ENCODE measurements at regions not wholly inside any gene's neighbourhood (a gene's known extent, or its start where the extent isn't known, plus 50 kb on each side); places are given as distances from the start of the nearest gene placed in this dataset.

- Histone ChIP-seq H3K79me2 (ENCODE audit: control insufficient read depth, insufficient read depth, low read length, unreplicated experiment) (no peaks in the 10 kb centered on the region), H3K27me3 (ENCODE audit: insufficient read depth, low read length) (peaks cover 74% of the 10 kb centered on the region), H3K4me1 (ENCODE audit: control insufficient read depth, insufficient read depth, low read length, unreplicated experiment) (no peaks in the 10 kb centered on the region), H3K4me3 (ENCODE audit: low read depth, low read length) (no peak overlapping the region), H3K36me3 (ENCODE audit: insufficient read depth, low read length) (no peaks in the 10 kb centered on the region), H2AFZ (ENCODE audit: low read length, unreplicated experiment) (no peak overlapping the region), H3K27ac (ENCODE audit: low read depth, low read length) (no peak overlapping the region)
These were observed 50.2 kb upstream of the SLC35C1 start for GRCh38 chr11:45754741-45755140.

- Histone ChIP-seq H3K27ac (ENCODE audit: low read depth, low read length) (no peak overlapping the region), H3K79me2 (ENCODE audit: control insufficient read depth, insufficient read depth, low read length, unreplicated experiment) (no peaks in the 10 kb centered on the region), H3K4me1 (ENCODE audit: control insufficient read depth, insufficient read depth, low read length, unreplicated experiment) (no peaks in the 10 kb centered on the region), H3K4me3 (ENCODE audit: low read depth, low read length) (no peak overlapping the region), H3K27me3 (ENCODE audit: insufficient read depth, low read length) (peaks cover 79% of the 10 kb centered on the region), H3K36me3 (ENCODE audit: insufficient read depth, low read length) (no peaks in the 10 kb centered on the region), H2AFZ (ENCODE audit: low read length, unreplicated experiment) (no peak overlapping the region)
These were observed 50.7 kb upstream of the SLC35C1 start for GRCh38 chr11:45754261-45754709.

DNA sequence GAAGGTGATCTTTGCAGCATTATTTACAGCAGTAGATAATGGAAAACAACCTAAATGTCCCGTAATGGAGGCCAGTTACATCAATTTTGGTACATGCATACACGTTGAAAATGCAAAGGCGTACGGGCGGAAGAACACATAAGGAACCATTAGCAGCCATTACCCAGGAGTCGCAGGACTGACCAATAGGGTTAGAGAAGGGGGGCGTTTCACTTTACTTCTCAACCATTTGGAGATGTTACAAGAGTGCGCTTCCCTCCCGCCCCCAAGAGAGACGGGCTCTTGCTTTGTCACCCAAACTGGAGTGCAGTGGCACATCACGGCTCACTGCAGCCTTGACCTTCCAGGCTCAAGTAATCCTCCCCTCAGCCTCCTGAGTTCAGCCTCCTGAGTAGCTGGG is 52.8 kb upstream of the SLC35C1 start:
- Histone ChIP-seq H3K27me3 (ENCODE audit: insufficient read depth, low read length) (peaks cover 66% of the 10 kb centered on the region), H2AFZ (ENCODE audit: low read length, unreplicated experiment) (no peak overlapping the region)

DNA sequence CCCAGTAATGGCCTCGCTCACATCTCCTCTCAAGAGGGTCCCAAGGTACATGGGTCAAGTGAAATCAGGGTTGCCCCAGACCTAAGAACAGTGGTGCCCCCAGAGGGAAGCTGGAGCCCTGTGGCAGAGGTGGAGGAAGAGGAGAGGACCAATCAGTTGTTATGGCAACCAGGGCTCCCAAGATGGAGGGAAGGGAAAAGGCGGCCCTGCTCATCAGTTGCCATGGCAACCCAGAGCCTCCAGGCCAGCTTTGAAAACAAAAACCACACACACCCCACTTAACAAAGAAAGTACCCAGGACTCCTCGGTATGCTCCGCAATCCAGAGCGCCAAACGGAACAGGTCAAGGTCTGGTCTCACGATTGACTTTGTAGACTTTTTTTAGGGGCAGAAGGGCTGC is 53.5 kb upstream of the SLC35C1 start:
- H3K4me3 ChIP-seq (ENCODE audit: low read depth, low read length), result no peak overlapping the region
- H3K79me2 ChIP-seq (ENCODE audit: control insufficient read depth, insufficient read depth, low read length, unreplicated experiment), result no peaks in the 10 kb centered on the region
- H3K4me1 ChIP-seq (ENCODE audit: control insufficient read depth, insufficient read depth, low read length, unreplicated experiment), result no peaks in the 10 kb centered on the region
- H3K27me3 ChIP-seq (ENCODE audit: insufficient read depth, low read length), result peaks cover 64% of the 10 kb centered on the region
- H2AFZ ChIP-seq (ENCODE audit: low read length, unreplicated experiment), result no peak overlapping the region
- no peaks in the 10 kb centered on the region for H3K36me3 ChIP-seq (ENCODE audit: insufficient read depth, low read length)
- no peak overlapping the region for H3K27ac ChIP-seq (ENCODE audit: low read depth, low read length)

More for the DNA sequence above, 52.8 kb upstream of the SLC35C1 start:
- no peak overlapping the region for H3K27ac ChIP-seq (ENCODE audit: low read depth, low read length)
- no peaks in the 10 kb centered on the region for H3K36me3 ChIP-seq (ENCODE audit: insufficient read depth, low read length)
- H3K4me1 ChIP-seq (ENCODE audit: control insufficient read depth, insufficient read depth, low read length, unreplicated experiment), result no peaks in the 10 kb centered on the region
- no peak overlapping the region for H3K4me3 ChIP-seq (ENCODE audit: low read depth, low read length)
- H3K79me2 ChIP-seq (ENCODE audit: control insufficient read depth, insufficient read depth, low read length, unreplicated experiment), result no peaks in the 10 kb centered on the region

GRCh38 chr11:45750439-45750838 is 54.5 kb upstream of the SLC35C1 start:
- Histone ChIP-seq H3K27ac (ENCODE audit: low read depth, low read length) (no peak overlapping the region), H3K36me3 (ENCODE audit: insufficient read depth, low read length) (no peaks in the 10 kb centered on the region), H3K27me3 (ENCODE audit: insufficient read depth, low read length) (peaks cover 54% of the 10 kb centered on the region), H3K79me2 (ENCODE audit: control insufficient read depth, insufficient read depth, low read length, unreplicated experiment) (no peaks in the 10 kb centered on the region), H3K4me3 (ENCODE audit: low read depth, low read length) (no peak overlapping the region), H2AFZ (ENCODE audit: low read length, unreplicated experiment) (no peak overlapping the region), H3K4me1 (ENCODE audit: control insufficient read depth, insufficient read depth, low read length, unreplicated experiment) (no peaks in the 10 kb centered on the region)

GRCh38 chr11:45748801-45749200 is 56.1 kb upstream of the SLC35C1 start:
- peaks cover 39% of the 10 kb centered on the region for H3K27me3 ChIP-seq (ENCODE audit: insufficient read depth, low read length)
- H3K4me3 ChIP-seq (ENCODE audit: low read depth, low read length), result no peak overlapping the region
- no peak overlapping the region for H2AFZ ChIP-seq (ENCODE audit: low read length, unreplicated experiment)
- no peak overlapping the region for H3K27ac ChIP-seq (ENCODE audit: low read depth, low read length)
- H3K36me3 ChIP-seq (ENCODE audit: insufficient read depth, low read length), result no peaks in the 10 kb centered on the region
- no peaks in the 10 kb centered on the region for H3K79me2 ChIP-seq (ENCODE audit: control insufficient read depth, insufficient read depth, low read length, unreplicated experiment)
- H3K4me1 ChIP-seq (ENCODE audit: control insufficient read depth, insufficient read depth, low read length, unreplicated experiment), result no peaks in the 10 kb centered on the region

GRCh38 chr11:45745065-45745811 is 59.7 kb upstream of the SLC35C1 start:
- Histone ChIP-seq H3K27ac (ENCODE audit: low read depth, low read length) (no peak overlapping the region), H3K36me3 (ENCODE audit: insufficient read depth, low read length) (no peaks in the 10 kb centered on the region), H3K27me3 (ENCODE audit: insufficient read depth, low read length) (peaks cover 27% of the 10 kb centered on the region), H3K79me2 (ENCODE audit: control insufficient read depth, insufficient read depth, low read length, unreplicated experiment) (no peaks in the 10 kb centered on the region), H3K4me3 (ENCODE audit: low read depth, low read length) (no peak overlapping the region), H2AFZ (ENCODE audit: low read length, unreplicated experiment) (no peak overlapping the region), H3K4me1 (ENCODE audit: control insufficient read depth, insufficient read depth, low read length, unreplicated experiment) (no peaks in the 10 kb centered on the region)

DNA sequence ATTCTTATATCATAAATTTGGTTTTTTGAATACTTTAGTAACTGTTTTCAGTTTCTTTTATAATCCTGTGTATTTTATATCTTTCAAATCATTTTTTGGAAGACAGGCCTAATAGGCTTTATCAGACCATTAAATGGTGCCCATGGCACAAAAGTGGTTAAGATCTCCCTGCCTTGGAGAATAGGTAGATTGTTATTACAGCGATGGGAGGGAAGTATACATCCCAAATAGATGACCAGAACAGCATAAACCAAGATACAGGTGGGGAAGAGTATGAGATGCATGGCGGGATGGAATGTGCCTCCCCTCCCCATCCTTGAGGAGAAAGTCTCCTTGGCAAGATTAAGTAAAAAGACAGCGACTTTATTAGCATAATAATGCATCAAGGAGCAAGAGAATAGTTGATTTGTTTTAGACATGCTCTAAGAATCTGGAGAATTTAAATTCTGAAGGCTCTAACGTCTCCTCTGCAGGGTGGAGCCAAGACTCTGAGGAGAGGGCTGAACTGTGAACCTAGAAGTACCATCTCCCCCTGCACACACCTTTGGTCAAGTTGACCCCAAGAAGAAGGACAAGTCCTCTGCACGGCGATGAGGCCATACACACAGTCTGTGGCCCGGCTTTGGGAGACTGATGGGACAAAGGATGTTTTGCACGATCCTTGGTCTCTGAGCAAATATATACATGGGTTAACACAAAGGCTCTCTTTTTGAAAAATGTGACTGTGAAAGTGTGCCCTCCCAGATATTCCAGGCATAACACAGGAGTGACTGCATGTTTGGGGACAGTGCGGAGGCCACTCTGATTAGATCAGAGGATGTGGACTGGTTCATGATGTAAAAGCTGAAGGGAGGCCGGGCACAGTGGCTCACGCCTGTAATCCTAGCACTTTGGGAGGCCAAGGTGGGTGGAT is 61.1 kb upstream of the SLC35C1 start:
- Histone ChIP-seq H3K36me3 (ENCODE audit: insufficient read depth, low read length) (no peaks in the 10 kb centered on the region), H3K4me1 (ENCODE audit: control insufficient read depth, insufficient read depth, low read length, unreplicated experiment) (no peaks in the 10 kb centered on the region), H3K27me3 (ENCODE audit: insufficient read depth, low read length) (peaks cover 16% of the 10 kb centered on the region), H2AFZ (ENCODE audit: low read length, unreplicated experiment) (no peak overlapping the region), H3K4me3 (ENCODE audit: low read depth, low read length) (no peak overlapping the region), H3K79me2 (ENCODE audit: control insufficient read depth, insufficient read depth, low read length, unreplicated experiment) (no peaks in the 10 kb centered on the region), H3K27ac (ENCODE audit: low read depth, low read length) (no peak overlapping the region)

DNA sequence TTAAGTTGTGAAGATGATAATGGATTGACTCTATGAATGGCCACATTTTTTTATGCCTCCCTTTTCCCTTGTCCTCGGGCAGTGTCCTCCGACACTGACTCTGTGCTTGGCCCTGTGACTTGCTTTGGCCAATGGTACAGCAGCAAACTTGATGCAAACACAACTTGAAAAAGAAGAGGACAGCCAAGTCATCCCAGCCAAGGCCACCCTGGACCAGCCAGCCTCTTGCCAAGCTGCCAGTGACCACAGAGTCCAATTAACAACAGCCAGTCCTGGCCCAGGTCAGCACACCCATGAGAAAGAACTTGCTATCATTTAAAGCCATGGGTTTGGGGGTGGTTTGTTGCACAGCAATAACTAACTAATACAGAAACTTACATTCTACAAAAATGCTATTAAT is 63.4 kb upstream of the SLC35C1 start:
- no peak overlapping the region for H3K27ac ChIP-seq (ENCODE audit: low read depth, low read length)
- peaks cover 7% of the 10 kb centered on the region for H3K4me1 ChIP-seq (ENCODE audit: control insufficient read depth, insufficient read depth, low read length, unreplicated experiment)
- H3K27me3 ChIP-seq (ENCODE audit: insufficient read depth, low read length), result peaks cover 16% of the 10 kb centered on the region
- H3K79me2 ChIP-seq (ENCODE audit: control insufficient read depth, insufficient read depth, low read length, unreplicated experiment), result no peaks in the 10 kb centered on the region
- no peaks in the 10 kb centered on the region for H3K36me3 ChIP-seq (ENCODE audit: insufficient read depth, low read length)
- no peak overlapping the region for H3K4me3 ChIP-seq (ENCODE audit: low read depth, low read length)
- no peak overlapping the region for H2AFZ ChIP-seq (ENCODE audit: low read length, unreplicated experiment)

DNA sequence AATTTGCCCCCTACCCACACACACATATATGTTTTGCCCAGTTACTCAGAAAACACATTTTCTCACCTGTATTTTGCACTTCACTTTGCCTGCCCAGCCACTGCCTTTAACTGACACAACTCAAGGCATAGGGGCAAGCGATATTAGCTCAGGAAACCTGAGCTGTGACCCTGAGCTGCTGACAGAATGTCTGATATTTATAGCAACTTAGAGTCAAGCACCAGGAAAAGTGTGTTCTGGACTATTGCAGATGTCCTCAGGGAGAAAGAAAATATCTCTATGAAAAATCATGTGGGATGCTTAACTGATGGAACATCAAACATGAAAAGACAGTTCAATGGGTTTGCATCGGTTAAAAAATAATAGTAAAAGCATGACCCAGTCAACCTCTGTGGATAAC is 63.9 kb upstream of the SLC35C1 start:
- Histone ChIP-seq H3K4me3 (ENCODE audit: low read depth, low read length) (no peak overlapping the region), H3K27me3 (ENCODE audit: insufficient read depth, low read length) (peaks cover 16% of the 10 kb centered on the region), H3K4me1 (ENCODE audit: control insufficient read depth, insufficient read depth, low read length, unreplicated experiment) (peaks cover 12% of the 10 kb centered on the region), H3K27ac (ENCODE audit: low read depth, low read length) (no peak overlapping the region), H3K79me2 (ENCODE audit: control insufficient read depth, insufficient read depth, low read length, unreplicated experiment) (no peaks in the 10 kb centered on the region), H3K36me3 (ENCODE audit: insufficient read depth, low read length) (no peaks in the 10 kb centered on the region), H2AFZ (ENCODE audit: low read length, unreplicated experiment) (no peak overlapping the region)

Data from ACC112 (cell line).